B cell (primary cell): ENCODE measurements at regions not wholly inside any gene's neighbourhood (a gene's known extent, or its start where the extent isn't known, plus 50 kb on each side); places are given as distances from the start of the nearest gene placed in this dataset.

Source experiments
- CTCF ChIP-seq: fragments of 200-600 bp; IDR thresholded peaks from one replicate; pipeline ENCODE4 v1.8.0; 2022; ENCODE audit warnings: antibody characterized with exemption, mild to moderate bottlenecking
- EZH2 ChIP-seq: IDR thresholded peaks from 2 replicates; pipeline ENCODE4 v1.6.1; 2012; ENCODE audit warnings: borderline replicate concordance, low read depth, mild to moderate bottlenecking, moderate library complexity, low read length; ENCODE audit not compliant: insufficient read depth, poor library complexity, severe bottlenecking

GRCh38 chr5:118491351-118491750, 497.0 kb downstream of the DTWD2 start:
- no peak for TF ChIP-seq CTCF
- no peak for TF ChIP-seq EZH2
